DMS79 treated with DMSO at 0.1 percent for 48 hours (cell line): ENCODE measurements at regions not wholly inside any gene's neighbourhood (a gene's known extent, or its start where the extent isn't known, plus 50 kb on each side); places are given as distances from the start of the nearest gene placed in this dataset.

Experiments
- DNase-seq: peaks from one replicate; lab custom pipeline; 2025; lab: John Stamatoyannopoulos, UW

DNA sequence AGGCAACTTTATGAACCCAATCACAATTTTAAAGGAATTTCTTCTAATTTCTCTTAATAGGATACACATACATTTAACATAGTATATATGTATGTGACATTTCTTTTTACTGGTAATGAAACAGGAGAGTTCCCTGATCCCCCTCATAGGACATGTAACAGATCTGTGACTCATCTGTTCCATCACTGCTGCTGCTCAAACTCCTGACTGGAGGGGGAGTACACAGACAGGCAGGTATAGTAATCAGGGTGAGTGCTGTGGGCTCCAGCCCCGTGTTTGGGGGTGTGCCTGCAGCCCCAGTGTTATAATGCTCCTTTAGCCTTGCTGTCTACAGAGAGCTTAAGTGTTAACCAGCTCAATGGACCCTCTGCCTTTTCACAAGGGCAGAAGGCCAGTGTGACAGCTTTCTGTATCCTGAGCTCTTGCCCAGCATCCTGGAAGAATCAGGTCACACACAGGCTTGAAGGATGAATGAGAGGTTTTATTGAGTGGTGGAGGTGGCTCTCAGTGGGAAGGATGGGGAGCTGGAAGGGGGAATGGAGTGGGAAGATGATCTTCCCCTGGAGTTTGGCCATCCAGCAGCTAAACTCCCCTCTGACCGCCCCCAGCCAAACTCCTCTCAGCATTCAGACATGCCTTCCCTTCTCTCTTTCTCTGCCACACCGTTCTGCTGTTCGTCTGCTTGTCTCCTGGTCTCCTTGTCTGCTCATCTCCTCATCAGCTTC lies 161.3 kb downstream of the ZNF608 start:
- DNase-seq: no peak

- peak; percentile 31 for DNase-seq
These were observed 162.7 kb downstream of the ZNF608 start for GRCh38 chr5:124583469-124584350.

DNA sequence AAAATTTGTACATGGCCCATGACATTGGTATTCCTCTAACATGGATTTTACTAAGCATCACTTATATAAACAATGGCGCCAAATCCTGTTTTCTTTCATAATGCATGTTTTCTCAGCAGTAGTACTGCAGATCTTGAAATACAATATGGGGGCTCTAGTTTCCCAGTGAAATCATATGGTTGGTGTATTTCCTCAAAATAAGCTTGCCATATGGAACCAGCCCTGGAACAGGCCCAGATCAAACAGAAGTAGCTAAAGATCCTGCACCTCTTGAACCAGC lies 163.9 kb downstream of the ZNF608 start:
- no peak for DNase-seq

DNA sequence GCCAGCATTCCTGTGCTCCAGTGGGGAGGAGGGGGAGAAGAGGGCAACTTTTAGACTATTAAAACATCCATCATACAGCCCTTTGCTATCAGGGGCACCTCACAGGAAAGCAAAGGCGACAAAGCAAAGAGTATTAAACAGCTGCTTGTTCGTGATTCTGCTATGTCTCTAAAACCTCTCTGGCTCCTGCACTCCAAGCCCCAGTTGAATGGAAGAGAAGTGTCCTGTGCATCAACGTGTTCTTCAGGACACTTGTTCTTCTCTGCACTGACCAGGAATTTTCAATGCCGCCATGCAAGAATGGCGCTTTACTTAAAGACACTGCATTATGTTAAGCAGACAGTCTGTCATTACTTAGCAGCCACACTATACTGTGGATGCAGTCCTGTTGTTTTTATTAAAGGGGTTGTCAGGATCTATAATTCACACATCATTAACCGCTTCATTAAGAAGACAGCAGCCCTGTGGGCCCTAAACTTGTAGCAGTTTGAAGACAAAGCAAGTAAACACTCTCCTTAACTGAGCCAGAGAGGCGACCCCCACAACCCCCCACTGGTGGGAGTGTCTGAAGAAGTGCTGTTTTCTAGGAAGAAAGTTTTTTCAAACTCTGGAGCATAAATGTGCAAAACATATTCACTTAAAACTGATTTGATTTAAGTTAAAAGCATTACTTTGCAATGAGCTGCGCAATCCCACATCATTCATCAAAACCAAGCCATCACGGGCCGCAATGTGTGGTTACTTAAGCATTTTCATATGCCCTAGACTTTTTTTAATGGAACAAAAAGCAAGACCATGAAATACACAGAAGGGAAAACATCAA lies 164.5 kb downstream of the ZNF608 start:
- no peak for DNase-seq

- DNase-seq: no peak
These were observed 165.3 kb downstream of the ZNF608 start for GRCh38 chr5:124580925-124581737.

DNA sequence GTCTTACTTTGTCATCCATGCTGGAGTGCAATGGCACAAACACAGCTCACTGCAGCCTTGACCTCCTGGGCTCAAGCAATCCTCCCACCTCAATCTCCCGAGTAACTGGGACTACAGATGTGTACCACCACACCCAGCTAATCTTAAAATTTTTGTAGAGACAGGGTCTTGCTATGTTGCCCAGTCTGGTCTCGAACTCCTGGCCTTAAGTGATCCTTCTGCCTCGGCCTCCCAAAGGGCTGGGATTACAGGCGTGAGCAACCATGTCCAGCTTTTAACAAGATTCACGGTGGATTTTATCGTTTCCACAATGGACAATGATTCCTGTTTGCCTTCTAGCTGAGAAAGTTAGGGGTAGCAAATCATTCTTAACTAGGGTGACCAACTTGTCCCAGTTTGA lies 165.9 kb downstream of the ZNF608 start:
- DNase-seq: no peak

- no peak for DNase-seq
These were observed 169.5 kb downstream of the ZNF608 start for GRCh38 chr5:124576848-124577409.

GRCh38 chr5:124575725-124576124 lies 170.7 kb downstream of the ZNF608 start:
- no peak for DNase-seq

GRCh38 chr5:124574521-124575436 lies 171.7 kb downstream of the ZNF608 start:
- DNase-seq: no peak

DNA sequence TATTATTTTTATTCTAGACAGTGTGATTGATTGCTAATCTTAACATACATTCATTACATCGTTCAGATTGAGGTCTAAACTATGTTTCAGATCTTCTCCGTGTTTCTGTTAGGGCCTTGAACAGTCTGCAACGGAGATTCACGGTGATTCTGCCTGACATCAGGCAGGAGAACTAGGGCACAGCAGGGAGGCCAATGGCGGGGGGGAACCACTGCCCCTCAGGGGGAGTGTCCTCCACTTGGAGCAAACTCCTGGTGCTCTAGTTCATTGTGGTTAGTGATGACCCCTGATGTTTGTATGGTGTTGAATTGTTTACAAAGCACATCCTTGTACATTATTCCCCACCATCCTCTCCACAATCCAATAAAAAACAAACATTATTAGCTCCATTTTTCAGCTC lies 173.5 kb downstream of the ZNF608 start:
- no peak for DNase-seq

DNA sequence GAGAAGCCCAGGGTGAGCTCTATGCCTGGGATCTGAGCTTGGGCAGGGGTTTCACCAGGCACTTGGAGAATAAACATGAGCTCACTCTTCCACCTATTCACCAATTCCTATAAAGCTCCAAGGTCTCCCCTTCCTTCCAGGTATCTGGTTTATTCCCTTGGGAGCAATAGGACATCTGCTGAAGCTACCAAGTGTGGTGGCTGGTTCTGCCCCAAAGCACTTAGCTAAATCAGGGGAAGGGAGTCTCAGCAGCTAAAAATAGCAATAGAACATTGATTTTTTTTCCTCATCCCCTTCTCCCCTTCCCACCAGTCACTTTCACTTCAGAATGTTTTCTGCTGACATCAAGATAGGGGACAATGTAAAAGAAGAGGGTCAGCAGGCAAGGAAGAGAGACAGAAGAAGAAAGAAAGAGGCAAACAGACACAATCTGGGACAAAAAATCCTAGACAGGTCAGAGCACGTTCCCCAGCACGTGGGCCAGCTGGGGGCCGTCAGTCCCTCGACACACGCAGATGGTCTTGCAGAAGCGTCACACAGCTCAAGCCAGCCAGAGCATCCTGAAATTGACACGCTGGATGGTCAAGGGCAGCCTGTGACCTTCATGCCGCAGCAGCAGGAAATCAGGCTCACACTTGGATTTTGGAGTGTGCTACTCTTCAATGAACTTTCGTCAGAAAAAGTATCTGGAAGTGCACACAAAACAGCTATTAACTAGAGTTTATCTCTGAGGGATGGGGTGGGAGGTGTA lies 176.0 kb downstream of the ZNF608 start:
- DNase-seq: no peak

- DNase-seq: no peak
These were observed 179.5 kb downstream of the ZNF608 start for GRCh38 chr5:124566875-124567450.

- no peak for DNase-seq
These were observed 185.0 kb downstream of the ZNF608 start for GRCh38 chr5:124561451-124561850.

GRCh38 chr5:124560370-124560769 lies 186.1 kb downstream of the ZNF608 start:
- DNase-seq: no peak

DNA sequence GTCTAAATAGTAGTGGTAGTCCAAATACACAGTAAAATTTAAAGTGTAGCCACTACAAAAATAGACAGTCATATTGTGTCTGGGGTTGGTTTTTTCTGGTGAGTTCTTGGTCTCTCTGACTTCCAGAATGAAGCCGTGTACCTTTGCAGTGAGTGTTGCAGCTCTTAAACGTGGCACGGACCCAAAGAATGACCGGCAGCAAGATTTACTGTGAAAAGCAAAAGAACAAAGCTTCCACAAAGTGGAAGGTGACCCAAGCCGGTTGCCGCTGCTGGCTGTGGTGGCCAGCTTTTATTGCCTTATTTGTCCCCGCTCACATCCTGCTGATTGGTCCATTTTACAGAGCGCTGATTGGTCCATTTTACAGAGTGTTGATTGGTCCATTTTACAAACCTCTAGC lies 188.7 kb downstream of the ZNF608 start:
- no peak for DNase-seq

- DNase-seq: no peak
These were observed 191.5 kb downstream of the ZNF608 start for GRCh38 chr5:124554746-124555578.

GRCh38 chr5:124553911-124554310 lies 192.5 kb downstream of the ZNF608 start:
- DNase-seq: no peak

GRCh38 chr5:124552526-124552925 lies 193.9 kb downstream of the ZNF608 start:
- DNase-seq: no peak

GRCh38 chr5:124551939-124552279 lies 194.5 kb downstream of the ZNF608 start:
- no peak for DNase-seq
